ENCODE measurements at regions not wholly inside any gene's neighbourhood (a gene's known extent, or its start where the extent isn't known, plus 50 kb on each side); places are given as distances from the start of the nearest gene placed in this dataset.

- H3K27me3 ChIP-seq (ENCODE audit: insufficient read depth, low read depth, low read length) = no peaks in the 10 kb centered on the region
- no peaks in the 10 kb centered on the region for H3K9me2 ChIP-seq (ENCODE audit: insufficient read depth, low read length)
- H3K79me2 ChIP-seq (replicated peaks; ENCODE audit: insufficient read depth, low read length) = no peaks in the 10 kb centered on the region
- no peaks in the 10 kb centered on the region for H3K9me3 ChIP-seq (ENCODE audit: low read length)
- no peaks in the 10 kb centered on the region for H3K36me3 ChIP-seq (ENCODE audit: insufficient read depth, low read length)
- H4K20me1 ChIP-seq (ENCODE audit: insufficient read depth) = no peaks in the 10 kb centered on the region
- no peak for TF ChIP-seq SMC3 (conservative IDR thresholded peaks at IDR 0.05; ENCODE audit: poor library complexity)
- TF ChIP-seq EP300 (conservative IDR thresholded peaks at IDR 0.05; ENCODE audit: poor library complexity, severe bottlenecking) = no peak
- no peak for TF ChIP-seq TAF1 (IDR thresholded peaks at IDR 0.05; ENCODE audit: low read depth)
- no peak for TF ChIP-seq POLR2AphosphoS5 (IDR thresholded peaks at IDR 0.05)
- TF ChIP-seq EZH2 (IDR thresholded peaks at IDR 0.05; ENCODE audit: borderline replicate concordance, insufficient read depth, low read length, poor library complexity, severe bottlenecking) = no peak
- no peak for TF ChIP-seq MXI1 (conservative IDR thresholded peaks at IDR 0.05; ENCODE audit: poor library complexity, severe bottlenecking)
- no peak for TF ChIP-seq RAD21 (conservative IDR thresholded peaks at IDR 0.05)
- TF ChIP-seq REST (IDR thresholded peaks at IDR 0.05; ENCODE audit: borderline replicate concordance) = no peak
- no peak for TF ChIP-seq CTCF (IDR thresholded peaks at IDR 0.05; ENCODE audit: poor library complexity, severe bottlenecking)
- H3K27ac ChIP-seq (ENCODE audit: low read length) = no peak overlapping the region
- no peak overlapping the region for H3K9ac ChIP-seq (ENCODE audit: low read length)
- H3F3A ChIP-seq (ENCODE audit: insufficient read depth, low read length, poor library complexity, severe bottlenecking) = no peaks in the 10 kb centered on the region
- no peak overlapping the region for H2AFZ ChIP-seq (ENCODE audit: low read depth, low read length)
- no peak overlapping the region for H3K4me2 ChIP-seq (ENCODE audit: low read length)
- no peak overlapping the region for H3K4me3 ChIP-seq (ENCODE audit: low read length)
These were observed 648.5 kb upstream of the KIRREL3 start for GRCh38 chr11:127649071-127649470.

GRCh38 chr11:127648583-127648982 lies 648.0 kb upstream of the KIRREL3 start:
- TF ChIP-seq EP300 (conservative IDR thresholded peaks at IDR 0.05; ENCODE audit: poor library complexity, severe bottlenecking) (no peak), SMC3 (conservative IDR thresholded peaks at IDR 0.05; ENCODE audit: poor library complexity) (no peak), POLR2AphosphoS5 (IDR thresholded peaks at IDR 0.05) (no peak), EZH2 (IDR thresholded peaks at IDR 0.05; ENCODE audit: borderline replicate concordance, insufficient read depth, low read length, poor library complexity, severe bottlenecking) (no peak), REST (IDR thresholded peaks at IDR 0.05; ENCODE audit: borderline replicate concordance) (no peak), RAD21 (conservative IDR thresholded peaks at IDR 0.05) (no peak), CTCF (IDR thresholded peaks at IDR 0.05; ENCODE audit: poor library complexity, severe bottlenecking) (no peak), MXI1 (conservative IDR thresholded peaks at IDR 0.05; ENCODE audit: poor library complexity, severe bottlenecking) (no peak), TAF1 (IDR thresholded peaks at IDR 0.05; ENCODE audit: low read depth) (no peak)
- no peak overlapping the region for H2AFZ ChIP-seq (ENCODE audit: low read depth, low read length)
- no peaks in the 10 kb centered on the region for H4K20me1 ChIP-seq (ENCODE audit: insufficient read depth)
- H3K27me3 ChIP-seq (ENCODE audit: insufficient read depth, low read depth, low read length) = no peaks in the 10 kb centered on the region
- no peak overlapping the region for H3K4me3 ChIP-seq (ENCODE audit: low read length)
- H3K9me3 ChIP-seq (ENCODE audit: low read length) = no peaks in the 10 kb centered on the region
- H3K79me2 ChIP-seq (replicated peaks; ENCODE audit: insufficient read depth, low read length) = no peaks in the 10 kb centered on the region
- H3K9me2 ChIP-seq (ENCODE audit: insufficient read depth, low read length) = no peaks in the 10 kb centered on the region
- no peaks in the 10 kb centered on the region for H3F3A ChIP-seq (ENCODE audit: insufficient read depth, low read length, poor library complexity, severe bottlenecking)
- no peak overlapping the region for H3K27ac ChIP-seq (ENCODE audit: low read length)
- H3K4me2 ChIP-seq (ENCODE audit: low read length) = no peak overlapping the region
- no peak overlapping the region for H3K9ac ChIP-seq (ENCODE audit: low read length)
- H3K36me3 ChIP-seq (ENCODE audit: insufficient read depth, low read length) = no peaks in the 10 kb centered on the region
